K562 (cell line): ENCODE measurements at regions not wholly inside any gene's neighbourhood (a gene's known extent, or its start where the extent isn't known, plus 50 kb on each side); places are given as distances from the start of the nearest gene placed in this dataset.

Experiments used
- ATAC-seq: fragments of 200-7000 bp; cut with Tn5 transposase; 3 replicates; pipeline ENCODE4 v1.9.1; 2020; ENCODE audit warnings: moderate library complexity
- BruUV-seq: library from RNA; stranded (reverse); fragments of 400-500 nt; replicated peaks from 2 replicates; lab custom pipeline; 2021; lab: Mats Ljungman, UMichigan
- CTCF ChIA-PET: fragments of 300-600 bp; formaldehyde crosslinking; extraction: SDS; loops from one replicate; lab custom pipeline; 2021; ENCODE audit warnings: low intra/inter-chr PET ratio; lab: Yijun Ruan, JAX
- POLR2A ChIA-PET: fragments of 300-600, 350-650 bp; sonication (Branson Sonifier 250); formaldehyde crosslinking; extraction: SDS; loops from one replicate; lab custom pipeline; 2021; ENCODE audit warnings: antibody characterized with exemption, inconsistent platforms; lab: Yijun Ruan, JAX
- DNase-seq, 4 experiments: peaks; one replicate each; pipeline versions ENCODE4 v3.0.0 to v3.0.0-alpha.2; 2011 to 2018; ENCODE audit warnings: low spot score in 3 of 4, mixed read lengths in 3 of 4; ENCODE audit errors: extremely low read depth in 1 of 4
- FAIRE-seq: peaks from 2 replicates; lab custom pipeline; 2011; peaks lifted over from hg19 to GRCh38; lab: Jason Lieb, UNC
- H2AFZ ChIP-seq: 2 replicates; pipeline ENCODE4 v1.6.0; 2011; ENCODE audit warnings: low read depth, low read length, control low read depth, inconsistent platforms
- H3K27ac ChIP-seq: fragments of 200-600 bp; 3 replicates; pipeline ENCODE4 v1.8.0; 2011; ENCODE audit warnings: low read depth, mild to moderate bottlenecking, control low read depth, inconsistent platforms, low read length, moderate library complexity, mixed read lengths; ENCODE audit errors: extremely low read depth
- H3K27me3 ChIP-seq, 2 experiments: fragments of 300-600 bp in 1 of 2; 2 replicates in 1 of 2; 3 replicates in 1 of 2; pipeline versions ENCODE4 v1.6.0 to v1.8.0; 2011; ENCODE audit warnings: inconsistent platforms in 2 of 2, low read length in 2 of 2, mild to moderate bottlenecking in 1 of 2, mixed read lengths in 1 of 2, moderate library complexity in 1 of 2; ENCODE audit not compliant: control insufficient read depth in 2 of 2, insufficient read depth in 2 of 2
- H3K36me3 ChIP-seq: fragments of 300-600 bp; 3 replicates; pipeline ENCODE4 v1.8.0; 2011; ENCODE audit warnings: mild to moderate bottlenecking, low read length, inconsistent platforms; ENCODE audit not compliant: control insufficient read depth, insufficient read depth
- H3K4me1 ChIP-seq, 2 experiments: fragments of 200-600 bp in 1 of 2; replicated peaks in 1 of 2; 2 replicates in 1 of 2; 3 replicates in 1 of 2; pipeline versions ENCODE4 v1.5.1 to v1.8.0; 2011; ENCODE audit warnings: inconsistent platforms in 2 of 2, low read length in 2 of 2, mild to moderate bottlenecking in 1 of 2, mixed read lengths in 1 of 2, moderate library complexity in 1 of 2; ENCODE audit not compliant: control insufficient read depth in 2 of 2, insufficient read depth in 2 of 2
- H3K4me2 ChIP-seq: 2 replicates; pipeline ENCODE4 v1.6.1; 2011; ENCODE audit warnings: low read length, control low read depth, inconsistent platforms, mixed read lengths; ENCODE audit not compliant: insufficient read depth
- H3K4me3 ChIP-seq: fragments of 200-600 bp; sonication (generic), shearing (Covaris generic); 2 replicates; pipeline ENCODE4 v1.5.1; 2016; ENCODE audit warnings: control low read depth, inconsistent platforms
- H3K79me2 ChIP-seq: fragments of 200-600 bp; 3 replicates; pipeline ENCODE4 v1.8.0; 2011; ENCODE audit warnings: low read length, inconsistent platforms; ENCODE audit not compliant: control insufficient read depth, insufficient read depth
- H3K9ac ChIP-seq, 2 experiments: 2 replicates each; pipeline versions ENCODE4 v1.6.0 to v1.6.1; 2011; ENCODE audit warnings: low read depth in 2 of 2, low read length in 2 of 2, control low read depth in 1 of 2, inconsistent platforms in 1 of 2, mild to moderate bottlenecking in 1 of 2, mixed read lengths in 1 of 2; ENCODE audit not compliant: insufficient read depth in 1 of 2
- H3K9me1 ChIP-seq: one replicate; pipeline ENCODE4 v1.6.0; 2011; ENCODE audit warnings: inconsistent platforms, mild to moderate bottlenecking, low read length, moderate library complexity; ENCODE audit not compliant: control insufficient read depth, insufficient read depth
- H3K9me3 ChIP-seq: replicated peaks from 2 replicates; pipeline ENCODE4 v1.5.1; 2011; ENCODE audit warnings: low read depth, low read length, inconsistent platforms; ENCODE audit not compliant: control insufficient read depth, insufficient read depth
- H4K20me1 ChIP-seq: replicated peaks from 2 replicates; pipeline ENCODE4 v1.6.1; 2011; ENCODE audit warnings: low read length, inconsistent platforms, mixed read lengths; ENCODE audit not compliant: control insufficient read depth, insufficient read depth
- CBX1 ChIP-seq: sonication (generic); IDR thresholded peaks from 2 replicates; pipeline ENCODE4 v1.6.1; 2016; ENCODE audit warnings: antibody characterized with exemption, low read depth, mild to moderate bottlenecking
- DMBX1 ChIP-seq: fragments of 250-450 bp; sonication (Bioruptor Pico); IDR thresholded peaks from 2 replicates; pipeline ENCODE4 v1.8.0; 2022; ENCODE audit warnings: inconsistent platforms, mild to moderate bottlenecking, moderate library complexity, borderline replicate concordance
- HNRNPUL1 ChIP-seq: fragments of 200-400 bp; formaldehyde crosslinking; IDR thresholded peaks from 2 replicates; pipeline ENCODE4 v1.6.1; 2017; ENCODE audit warnings: low read length
- L3MBTL2 ChIP-seq: fragments of 450-650 bp; IDR thresholded peaks from 2 replicates; pipeline ENCODE4 v1.6.1; 2016; ENCODE audit warnings: mild to moderate bottlenecking, moderate library complexity
- SMAD2 ChIP-seq: fragments of 150-350 bp; IDR thresholded peaks from 2 replicates; pipeline ENCODE4 v1.6.1; 2014; ENCODE audit warnings: low read depth, mild to moderate bottlenecking, low read length
- U2AF1 ChIP-seq: fragments of 200-400 bp; formaldehyde crosslinking; optimal IDR thresholded peaks from 2 replicates; pipeline ENCODE3; 2017; ENCODE audit warnings: mild to moderate bottlenecking, low read depth, low read length, moderate library complexity
- WGBS: fragments of 100-300 bp; shearing (Covaris generic); methylation state at CpG from one replicate; pipeline ENCODE4 v1.1.6; 2016; ENCODE audit warnings: low coverage, mixed read lengths; ENCODE audit not compliant: insufficient coverage; ENCODE audit errors: missing lambda C conversion rate; 5-methylcytosine and 5-hydroxymethylcytosine counted together
- in situ Hi-C: fragments of 300-500 bp; cut with MboI; formaldehyde crosslinking; loops from 4 replicates; pipeline ENCODE4 v1.15.0; 2018; ENCODE audit warnings: inconsistent platforms, mixed read lengths
- intact Hi-C: fragments of 100-400 bp; cut with micrococcal nuclease; formaldehyde crosslinking; loops from 2 replicates; pipeline ENCODE4 v1.14.2; 2022
- TF ChIP-seq, protein P1 (sequence below): fragments of 250-450 bp; sonication (Bioruptor Pico); IDR thresholded peaks from 2 replicates; pipeline ENCODE4 v1.4.0; 2020; ENCODE audit warnings: mild to moderate bottlenecking, moderate library complexity, borderline replicate concordance
- TF ChIP-seq, protein P2 (sequence below): sonication (generic); formaldehyde crosslinking; IDR thresholded peaks from 2 replicates; pipeline ENCODE4 v1.8.1; 2023; ENCODE audit warnings: mild to moderate bottlenecking, missing genetic modification reagents
- TF ChIP-seq, protein P3 (sequence below): fragments of 450-650 bp; IDR thresholded peaks from 2 replicates; pipeline ENCODE4 v1.6.1; 2016; ENCODE audit warnings: low read depth

DNA sequence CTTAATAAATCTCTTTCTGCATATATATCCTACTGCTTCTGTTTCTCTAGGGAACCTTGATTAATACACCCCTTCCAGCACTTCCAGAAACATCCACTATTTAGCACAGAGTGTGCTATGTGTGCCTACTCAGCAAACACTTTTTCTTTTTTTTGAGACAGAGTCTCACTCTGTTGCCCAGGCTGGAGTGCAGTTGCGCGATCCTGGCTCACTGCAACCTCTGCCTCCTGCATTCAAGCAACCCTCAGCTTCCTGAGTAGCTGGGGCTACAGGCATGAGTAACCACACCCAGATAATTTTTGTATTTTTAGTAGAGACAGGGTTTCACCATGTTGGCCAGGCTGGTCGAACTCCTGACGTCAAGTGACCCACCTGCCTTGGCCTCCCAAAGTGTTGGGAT is 266.9 kb upstream of the DIAPH2 start (continued):
- TF ChIP-seq, protein P1, sequence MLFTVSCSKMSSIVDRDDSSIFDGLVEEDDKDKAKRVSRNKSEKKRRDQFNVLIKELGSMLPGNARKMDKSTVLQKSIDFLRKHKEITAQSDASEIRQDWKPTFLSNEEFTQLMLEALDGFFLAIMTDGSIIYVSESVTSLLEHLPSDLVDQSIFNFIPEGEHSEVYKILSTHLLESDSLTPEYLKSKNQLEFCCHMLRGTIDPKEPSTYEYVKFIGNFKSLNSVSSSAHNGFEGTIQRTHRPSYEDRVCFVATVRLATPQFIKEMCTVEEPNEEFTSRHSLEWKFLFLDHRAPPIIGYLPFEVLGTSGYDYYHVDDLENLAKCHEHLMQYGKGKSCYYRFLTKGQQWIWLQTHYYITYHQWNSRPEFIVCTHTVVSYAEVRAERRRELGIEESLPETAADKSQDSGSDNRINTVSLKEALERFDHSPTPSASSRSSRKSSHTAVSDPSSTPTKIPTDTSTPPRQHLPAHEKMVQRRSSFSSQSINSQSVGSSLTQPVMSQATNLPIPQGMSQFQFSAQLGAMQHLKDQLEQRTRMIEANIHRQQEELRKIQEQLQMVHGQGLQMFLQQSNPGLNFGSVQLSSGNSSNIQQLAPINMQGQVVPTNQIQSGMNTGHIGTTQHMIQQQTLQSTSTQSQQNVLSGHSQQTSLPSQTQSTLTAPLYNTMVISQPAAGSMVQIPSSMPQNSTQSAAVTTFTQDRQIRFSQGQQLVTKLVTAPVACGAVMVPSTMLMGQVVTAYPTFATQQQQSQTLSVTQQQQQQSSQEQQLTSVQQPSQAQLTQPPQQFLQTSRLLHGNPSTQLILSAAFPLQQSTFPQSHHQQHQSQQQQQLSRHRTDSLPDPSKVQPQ (CRISPR knock-in tag): no peak
- TF ChIP-seq DMBX1: no peak
- TF ChIP-seq U2AF1: no peak
- no peak for TF ChIP-seq L3MBTL2
- TF ChIP-seq, all 486 proteins: peak for 0

DNA sequence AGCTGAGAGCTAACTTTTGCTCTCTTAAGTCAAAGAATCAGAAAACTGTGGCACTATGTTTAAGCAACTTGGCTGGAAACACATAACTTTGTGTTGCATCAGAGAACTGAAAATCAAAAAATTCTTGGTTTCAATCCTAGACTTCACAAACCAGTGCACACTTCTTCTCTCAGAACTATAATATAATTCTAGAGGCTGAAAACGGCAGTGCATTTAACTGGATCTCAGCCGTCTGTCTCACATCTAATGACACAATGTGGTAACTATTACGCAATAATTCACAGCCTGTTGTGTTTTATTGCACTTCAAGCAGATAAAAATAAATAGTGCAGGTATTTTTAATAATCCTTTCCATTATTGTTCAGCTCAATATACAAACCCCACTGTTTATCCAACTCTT is 260.6 kb upstream of the DIAPH2 start:
- CTCF ChIA-PET: no interaction called here
- H2AFZ ChIP-seq: no peak overlapping the region
- H3K9ac ChIP-seq: no peak overlapping the region
- ATAC-seq (no peak), FAIRE-seq (no peak), DNase-seq (no peak)
- intact Hi-C loops: no loop called here
- WGBS: 2% methylated on average over 3 of the region's 3 CpGs
- H3K4me3 ChIP-seq: no peak overlapping the region
- in situ Hi-C loops: no loop called here
- H3K4me1 ChIP-seq: no peaks in the 10 kb centered on the region
- H4K20me1 ChIP-seq: no peaks in the 10 kb centered on the region
- POLR2A ChIA-PET: no interaction called here
- no TSS peak for BruUV-seq
- no peaks in the 10 kb centered on the region for H3K27me3 ChIP-seq
- H3K4me2 ChIP-seq: no peak overlapping the region
- H3K79me2 ChIP-seq: no peaks in the 10 kb centered on the region
- H3K9me1 ChIP-seq: no peaks in the 10 kb centered on the region
- no peaks in the 10 kb centered on the region for H3K9me3 ChIP-seq
- H3K27ac ChIP-seq: no peak overlapping the region
- H3K36me3 ChIP-seq: no peaks in the 10 kb centered on the region
- TF ChIP-seq, protein P2, sequence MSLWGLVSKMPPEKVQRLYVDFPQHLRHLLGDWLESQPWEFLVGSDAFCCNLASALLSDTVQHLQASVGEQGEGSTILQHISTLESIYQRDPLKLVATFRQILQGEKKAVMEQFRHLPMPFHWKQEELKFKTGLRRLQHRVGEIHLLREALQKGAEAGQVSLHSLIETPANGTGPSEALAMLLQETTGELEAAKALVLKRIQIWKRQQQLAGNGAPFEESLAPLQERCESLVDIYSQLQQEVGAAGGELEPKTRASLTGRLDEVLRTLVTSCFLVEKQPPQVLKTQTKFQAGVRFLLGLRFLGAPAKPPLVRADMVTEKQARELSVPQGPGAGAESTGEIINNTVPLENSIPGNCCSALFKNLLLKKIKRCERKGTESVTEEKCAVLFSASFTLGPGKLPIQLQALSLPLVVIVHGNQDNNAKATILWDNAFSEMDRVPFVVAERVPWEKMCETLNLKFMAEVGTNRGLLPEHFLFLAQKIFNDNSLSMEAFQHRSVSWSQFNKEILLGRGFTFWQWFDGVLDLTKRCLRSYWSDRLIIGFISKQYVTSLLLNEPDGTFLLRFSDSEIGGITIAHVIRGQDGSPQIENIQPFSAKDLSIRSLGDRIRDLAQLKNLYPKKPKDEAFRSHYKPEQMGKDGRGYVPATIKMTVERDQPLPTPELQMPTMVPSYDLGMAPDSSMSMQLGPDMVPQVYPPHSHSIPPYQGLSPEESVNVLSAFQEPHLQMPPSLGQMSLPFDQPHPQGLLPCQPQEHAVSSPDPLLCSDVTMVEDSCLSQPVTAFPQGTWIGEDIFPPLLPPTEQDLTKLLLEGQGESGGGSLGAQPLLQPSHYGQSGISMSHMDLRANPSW (CRISPR knock-in tag): no peak
- TF ChIP-seq SMAD2: no peak
- TF ChIP-seq, protein P3, sequence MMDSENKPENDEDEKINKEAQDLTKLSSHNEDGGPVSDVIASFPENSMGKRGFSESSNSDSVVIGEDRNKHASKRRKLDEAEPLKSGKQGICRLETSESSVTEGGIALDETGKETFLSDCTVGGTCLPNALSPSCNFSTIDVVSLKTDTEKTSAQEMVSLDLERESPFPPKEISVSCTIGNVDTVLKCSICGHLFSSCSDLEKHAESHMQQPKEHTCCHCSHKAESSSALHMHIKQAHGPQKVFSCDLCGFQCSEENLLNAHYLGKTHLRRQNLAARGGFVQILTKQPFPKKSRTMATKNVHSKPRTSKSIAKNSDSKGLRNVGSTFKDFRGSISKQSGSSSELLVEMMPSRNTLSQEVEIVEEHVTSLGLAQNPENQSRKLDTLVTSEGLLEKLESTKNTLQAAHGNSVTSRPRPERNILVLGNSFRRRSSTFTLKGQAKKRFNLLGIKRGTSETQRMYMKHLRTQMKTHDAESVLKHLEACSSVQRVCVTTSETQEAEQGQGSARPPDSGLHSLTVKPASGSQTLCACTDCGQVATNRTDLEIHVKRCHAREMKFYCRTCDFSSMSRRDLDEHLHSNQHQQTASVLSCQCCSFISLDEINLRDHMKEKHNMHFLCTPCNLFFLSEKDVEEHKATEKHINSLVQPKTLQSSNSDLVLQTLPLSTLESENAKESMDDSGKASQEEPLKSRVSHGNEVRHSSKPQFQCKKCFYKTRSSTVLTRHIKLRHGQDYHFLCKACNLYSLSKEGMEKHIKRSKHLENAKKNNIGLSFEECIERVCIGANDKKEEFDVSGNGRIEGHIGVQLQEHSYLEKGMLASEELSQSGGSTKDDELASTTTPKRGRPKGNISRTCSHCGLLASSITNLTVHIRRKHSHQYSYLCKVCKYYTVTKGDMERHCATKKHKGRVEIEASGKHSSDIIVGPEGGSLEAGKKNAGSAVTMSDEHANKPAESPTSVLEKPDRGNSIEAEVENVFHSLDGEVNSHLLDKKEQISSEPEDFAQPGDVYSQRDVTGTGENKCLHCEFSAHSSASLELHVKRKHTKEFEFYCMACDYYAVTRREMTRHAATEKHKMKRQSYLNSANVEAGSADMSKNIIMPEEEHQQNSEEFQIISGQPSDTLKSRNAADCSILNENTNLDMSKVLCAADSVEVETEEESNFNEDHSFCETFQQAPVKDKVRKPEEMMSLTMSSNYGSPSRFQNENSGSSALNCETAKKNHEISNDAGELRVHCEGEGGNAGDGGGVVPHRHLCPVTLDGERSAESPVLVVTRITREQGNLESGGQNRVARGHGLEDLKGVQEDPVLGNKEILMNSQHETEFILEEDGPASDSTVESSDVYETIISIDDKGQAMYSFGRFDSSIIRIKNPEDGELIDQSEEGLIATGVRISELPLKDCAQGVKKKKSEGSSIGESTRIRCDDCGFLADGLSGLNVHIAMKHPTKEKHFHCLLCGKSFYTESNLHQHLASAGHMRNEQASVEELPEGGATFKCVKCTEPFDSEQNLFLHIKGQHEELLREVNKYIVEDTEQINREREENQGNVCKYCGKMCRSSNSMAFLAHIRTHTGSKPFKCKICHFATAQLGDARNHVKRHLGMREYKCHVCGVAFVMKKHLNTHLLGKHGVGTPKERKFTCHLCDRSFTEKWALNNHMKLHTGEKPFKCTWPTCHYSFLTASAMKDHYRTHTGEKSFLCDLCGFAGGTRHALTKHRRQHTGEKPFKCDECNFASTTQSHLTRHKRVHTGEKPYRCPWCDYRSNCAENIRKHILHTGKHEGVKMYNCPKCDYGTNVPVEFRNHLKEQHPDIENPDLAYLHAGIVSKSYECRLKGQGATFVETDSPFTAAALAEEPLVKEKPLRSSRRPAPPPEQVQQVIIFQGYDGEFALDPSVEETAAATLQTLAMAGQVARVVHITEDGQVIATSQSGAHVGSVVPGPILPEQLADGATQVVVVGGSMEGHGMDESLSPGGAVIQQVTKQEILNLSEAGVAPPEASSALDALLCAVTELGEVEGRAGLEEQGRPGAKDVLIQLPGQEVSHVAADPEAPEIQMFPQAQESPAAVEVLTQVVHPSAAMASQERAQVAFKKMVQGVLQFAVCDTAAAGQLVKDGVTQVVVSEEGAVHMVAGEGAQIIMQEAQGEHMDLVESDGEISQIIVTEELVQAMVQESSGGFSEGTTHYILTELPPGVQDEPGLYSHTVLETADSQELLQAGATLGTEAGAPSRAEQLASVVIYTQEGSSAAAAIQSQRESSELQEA: no peak
- no peak for TF ChIP-seq CBX1
- TF ChIP-seq HNRNPUL1: no peak
